PC-3 (cell line): ENCODE measurements at regions not wholly inside any gene's neighbourhood (a gene's known extent, or its start where the extent isn't known, plus 50 kb on each side); places are given as distances from the start of the nearest gene placed in this dataset.

Experiments
- ATAC-seq: fragments of 200-7000 bp; cut with Tn5 transposase; 2 replicates; pipeline ENCODE4 v1.9.1; 2020; ENCODE audit warnings: mild to moderate bottlenecking, moderate library complexity
- BruUV-seq: library from RNA; stranded (reverse); fragments of 400-500 nt; replicated peaks from 2 replicates; lab custom pipeline; 2021; lab: Mats Ljungman, UMichigan
- CTCF ChIA-PET: fragments of 300-600 bp; sonication (Branson Sonifier 250); formaldehyde crosslinking; loops from one replicate; lab custom pipeline; 2022; ENCODE audit warnings: antibody characterized with exemption; lab: Charles Lee
- POLR2A ChIA-PET: fragments of 300-600 bp; sonication (Branson Sonifier 250); formaldehyde crosslinking; loops from one replicate; lab custom pipeline; 2022; ENCODE audit warnings: antibody characterized with exemption; ENCODE audit not compliant: unreplicated experiment; lab: Charles Lee
- DNase-seq: peaks from one replicate; pipeline ENCODE4 v3.0.0-alpha.2; 2015
- H2AFZ ChIP-seq: fragments of 300-600 bp; sonication (generic); 2 replicates; pipeline ENCODE4 v1.6.0; 2016; ENCODE audit warnings: antibody characterized with exemption, low read length
- H3F3A ChIP-seq: fragments of 300-600 bp; sonication (generic); one replicate; pipeline ENCODE4 v1.6.0; 2017; ENCODE audit warnings: antibody characterized with exemption, low read length, control low read depth, mild to moderate bottlenecking; ENCODE audit not compliant: unreplicated experiment
- H3K27ac ChIP-seq: fragments of 300-600 bp; sonication (generic); 2 replicates; pipeline ENCODE4 v1.5.1; 2016; ENCODE audit warnings: mild to moderate bottlenecking, low read length
- H3K27me3 ChIP-seq: fragments of 300-600 bp; sonication (generic); 2 replicates; pipeline ENCODE4 v1.6.1; 2016; ENCODE audit warnings: low read length, mixed read lengths
- H3K36me3 ChIP-seq: fragments of 300-600 bp; sonication (generic); 2 replicates; pipeline ENCODE4 v1.6.1; 2016; ENCODE audit warnings: low read depth, mixed run types, low read length, mixed read lengths
- H3K4me1 ChIP-seq: fragments of 300-600 bp; sonication (generic); 2 replicates; pipeline ENCODE4 v1.5.1; 2016; ENCODE audit warnings: low read length; ENCODE audit not compliant: insufficient read depth
- H3K4me2 ChIP-seq: fragments of 300-600 bp; sonication (generic); 2 replicates; pipeline ENCODE4 v1.6.0; 2016; ENCODE audit warnings: low read length
- H3K4me3 ChIP-seq: fragments of 300-600 bp; sonication (generic); 2 replicates; pipeline ENCODE4 v1.5.1; 2016; ENCODE audit warnings: mild to moderate bottlenecking, low read length, mixed read lengths
- H3K79me2 ChIP-seq: fragments of 300-600 bp; sonication (generic); 2 replicates; pipeline ENCODE4 v1.6.1; 2017; ENCODE audit warnings: low read length, mixed read lengths
- H3K9ac ChIP-seq: fragments of 300-600 bp; sonication (generic); 2 replicates; pipeline ENCODE4 v1.6.0; 2016; ENCODE audit warnings: mild to moderate bottlenecking, low read length
- H3K9me2 ChIP-seq: fragments of 300-600 bp; sonication (generic); replicated peaks from 2 replicates; pipeline ENCODE4 v1.6.1; 2016; ENCODE audit warnings: mixed run types, low read length, mixed read lengths
- H3K9me3 ChIP-seq: fragments of 300-600 bp; sonication (generic); 2 replicates; pipeline ENCODE4 v1.6.1; 2016; ENCODE audit warnings: low read length, mixed read lengths
- H4K20me1 ChIP-seq: fragments of 300-600 bp; sonication (generic); 2 replicates; pipeline ENCODE4 v1.6.1; 2016; ENCODE audit warnings: low read length, mixed read lengths
- EZH2 ChIP-seq: fragments of 300-600 bp; sonication (generic); IDR thresholded peaks from one replicate; pipeline ENCODE4 v1.6.1; 2017; ENCODE audit warnings: antibody characterized with exemption, mild to moderate bottlenecking, low read length; ENCODE audit not compliant: unreplicated experiment
- EZH2phosphoT487 ChIP-seq: fragments of 300-600 bp; sonication (generic); IDR thresholded peaks from 2 replicates; pipeline ENCODE4 v1.6.1; 2018; ENCODE audit warnings: mild to moderate bottlenecking, antibody characterized with exemption, low read length, borderline replicate concordance
- intact Hi-C: fragments of 100-400 bp; cut with micrococcal nuclease; formaldehyde crosslinking; loops from 2 replicates; pipeline ENCODE4 v1.9.0; 2023
- TF ChIP-seq, protein P1 (sequence below): fragments of 300-600 bp; sonication (generic); conservative IDR thresholded peaks from 2 replicates; pipeline ENCODE4 v1.5.1; 2017; ENCODE audit warnings: antibody characterized with exemption, low read depth, mild to moderate bottlenecking, low read length

DNA sequence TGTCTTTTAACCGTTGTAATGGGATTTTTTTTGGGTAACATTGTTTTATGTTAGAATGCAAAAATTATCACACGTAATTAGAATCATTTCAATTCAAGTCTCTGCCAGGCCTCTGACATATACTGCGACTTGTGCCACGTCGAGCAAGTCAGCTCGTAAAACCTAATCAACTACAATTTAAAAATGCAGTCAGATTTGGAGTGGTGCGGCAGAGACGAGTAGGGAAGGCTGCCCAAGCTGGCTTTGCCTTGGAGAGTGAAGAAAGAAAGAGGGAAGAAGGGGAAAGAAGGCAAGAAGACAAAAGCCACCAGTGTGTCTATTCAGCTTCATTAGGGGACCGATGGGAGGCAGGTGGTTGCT, 110.7 kb downstream of the MIAT start:
- H3K4me2 ChIP-seq, result no peak overlapping the region
- H2AFZ ChIP-seq, result no peak overlapping the region
- POLR2A ChIA-PET, result no interaction called here
- no peak overlapping the region for H3K27ac ChIP-seq
- H3K4me3 ChIP-seq, result no peak overlapping the region
- CTCF ChIA-PET, result no interaction called here
- H3K9me3 ChIP-seq, result no peaks in the 10 kb centered on the region
- ATAC-seq (no peak), DNase-seq (no peak)
- no peaks in the 10 kb centered on the region for H3F3A ChIP-seq
- H3K9me2 ChIP-seq, result no peaks in the 10 kb centered on the region
- intact Hi-C loops, result no loop called here
- H3K4me1 ChIP-seq, result peaks cover 10% of the 10 kb centered on the region
- H3K79me2 ChIP-seq, result no peaks in the 10 kb centered on the region
- TF ChIP-seq EZH2phosphoT487, result no peak
- TF ChIP-seq, protein P1, sequence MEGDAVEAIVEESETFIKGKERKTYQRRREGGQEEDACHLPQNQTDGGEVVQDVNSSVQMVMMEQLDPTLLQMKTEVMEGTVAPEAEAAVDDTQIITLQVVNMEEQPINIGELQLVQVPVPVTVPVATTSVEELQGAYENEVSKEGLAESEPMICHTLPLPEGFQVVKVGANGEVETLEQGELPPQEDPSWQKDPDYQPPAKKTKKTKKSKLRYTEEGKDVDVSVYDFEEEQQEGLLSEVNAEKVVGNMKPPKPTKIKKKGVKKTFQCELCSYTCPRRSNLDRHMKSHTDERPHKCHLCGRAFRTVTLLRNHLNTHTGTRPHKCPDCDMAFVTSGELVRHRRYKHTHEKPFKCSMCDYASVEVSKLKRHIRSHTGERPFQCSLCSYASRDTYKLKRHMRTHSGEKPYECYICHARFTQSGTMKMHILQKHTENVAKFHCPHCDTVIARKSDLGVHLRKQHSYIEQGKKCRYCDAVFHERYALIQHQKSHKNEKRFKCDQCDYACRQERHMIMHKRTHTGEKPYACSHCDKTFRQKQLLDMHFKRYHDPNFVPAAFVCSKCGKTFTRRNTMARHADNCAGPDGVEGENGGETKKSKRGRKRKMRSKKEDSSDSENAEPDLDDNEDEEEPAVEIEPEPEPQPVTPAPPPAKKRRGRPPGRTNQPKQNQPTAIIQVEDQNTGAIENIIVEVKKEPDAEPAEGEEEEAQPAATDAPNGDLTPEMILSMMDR, result no peak
- no peak for TF ChIP-seq EZH2
- H4K20me1 ChIP-seq, result no peaks in the 10 kb centered on the region
- H3K9ac ChIP-seq, result no peak overlapping the region
- H3K27me3 ChIP-seq, result no peaks in the 10 kb centered on the region
- no peaks in the 10 kb centered on the region for H3K36me3 ChIP-seq
- no TSS peak for BruUV-seq

DNA sequence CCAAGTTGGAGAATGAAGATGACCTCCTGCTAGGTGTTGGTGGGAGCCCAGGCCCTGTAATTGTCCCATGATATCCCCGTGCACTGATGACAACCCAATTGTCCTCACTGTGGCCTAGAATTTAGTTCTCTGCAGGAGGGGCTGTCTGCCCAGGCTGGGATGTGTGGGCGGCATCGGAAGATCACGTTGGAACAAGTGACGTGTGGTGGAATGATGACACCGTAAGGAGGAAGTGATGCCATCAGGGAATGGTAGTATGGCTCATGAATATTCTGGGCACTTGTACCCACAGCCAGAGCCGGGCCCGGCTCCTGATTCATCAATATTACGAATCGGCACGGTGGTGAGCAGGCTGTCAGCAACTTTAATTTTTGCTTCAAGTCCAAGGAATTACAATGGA, 111.6 kb downstream of the MIAT start:
- TF ChIP-seq EZH2, result no peak
- TF ChIP-seq, protein P1, result no peak
- TF ChIP-seq EZH2phosphoT487, result no peak
- ATAC-seq (no peak), DNase-seq (no peak)
- H3K9me3 ChIP-seq, result no peaks in the 10 kb centered on the region
- no peak overlapping the region for H2AFZ ChIP-seq
- no peaks in the 10 kb centered on the region for H3K27me3 ChIP-seq
- no peaks in the 10 kb centered on the region for H3K36me3 ChIP-seq
- no peaks in the 10 kb centered on the region for H3F3A ChIP-seq
- no peaks in the 10 kb centered on the region for H3K9me2 ChIP-seq
- H3K4me1 ChIP-seq, result peaks cover 6% of the 10 kb centered on the region
- intact Hi-C loops, result no loop called here
- H3K27ac ChIP-seq, result no peak overlapping the region
- H3K9ac ChIP-seq, result no peak overlapping the region
- H3K4me2 ChIP-seq, result no peak overlapping the region
- ChIA-PET CTCF (no interaction called here), POLR2A (no interaction called here)
- no peaks in the 10 kb centered on the region for H4K20me1 ChIP-seq
- no peak overlapping the region for H3K4me3 ChIP-seq
- no TSS peak for BruUV-seq
- H3K79me2 ChIP-seq, result no peaks in the 10 kb centered on the region

DNA sequence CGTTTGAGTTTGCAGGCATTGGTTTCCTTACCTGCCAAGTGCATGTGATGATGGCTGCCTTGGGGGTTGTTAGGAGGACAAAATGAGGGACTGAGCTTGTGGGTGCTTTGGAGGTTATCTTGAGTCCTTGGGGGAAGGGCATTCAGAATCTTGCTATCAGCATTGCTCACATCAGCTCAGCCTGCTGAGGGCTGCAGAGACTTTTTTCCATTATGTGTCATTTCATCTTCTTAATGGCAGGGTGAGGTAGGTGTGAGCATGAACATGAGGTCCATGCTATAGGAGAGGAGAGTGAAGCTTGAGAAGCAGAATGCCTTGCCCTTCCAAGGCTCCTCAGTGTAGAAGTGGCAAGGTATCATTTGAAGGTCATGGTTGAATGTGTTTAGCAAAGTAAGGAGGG, 112.3 kb downstream of the MIAT start:
- no peak overlapping the region for H2AFZ ChIP-seq
- no TSS peak for BruUV-seq
- no peaks in the 10 kb centered on the region for H3F3A ChIP-seq
- intact Hi-C loops, result no loop called here
- ChIA-PET POLR2A (no interaction called here), CTCF (no interaction called here)
- no peak for TF ChIP-seq EZH2
- TF ChIP-seq, protein P1, result no peak
- no peak for TF ChIP-seq EZH2phosphoT487
- no peak overlapping the region for H3K9ac ChIP-seq
- H3K4me3 ChIP-seq, result no peak overlapping the region
- H3K27me3 ChIP-seq, result no peaks in the 10 kb centered on the region
- ATAC-seq, result no peak
- H3K27ac ChIP-seq, result no peak overlapping the region
- H3K79me2 ChIP-seq, result no peaks in the 10 kb centered on the region
- H3K4me2 ChIP-seq, result no peak overlapping the region
- no peaks in the 10 kb centered on the region for H3K9me3 ChIP-seq
- no peaks in the 10 kb centered on the region for H4K20me1 ChIP-seq
- no peaks in the 10 kb centered on the region for H3K4me1 ChIP-seq
- no peaks in the 10 kb centered on the region for H3K9me2 ChIP-seq
- DNase-seq, result no peak
- no peaks in the 10 kb centered on the region for H3K36me3 ChIP-seq
